HG02938 (cell line): ENCODE measurements at regions not wholly inside any gene's neighbourhood (a gene's known extent, or its start where the extent isn't known, plus 50 kb on each side); places are given as distances from the start of the nearest gene placed in this dataset.

Source experiments
- ATAC-seq: cut with Tn5 transposase; IDR thresholded peaks from one replicate; pipeline ENCODE4 v1.9.1; 2021; ENCODE audit warnings: mild to moderate bottlenecking, moderate library complexity; ENCODE audit not compliant: unreplicated experiment

DNA sequence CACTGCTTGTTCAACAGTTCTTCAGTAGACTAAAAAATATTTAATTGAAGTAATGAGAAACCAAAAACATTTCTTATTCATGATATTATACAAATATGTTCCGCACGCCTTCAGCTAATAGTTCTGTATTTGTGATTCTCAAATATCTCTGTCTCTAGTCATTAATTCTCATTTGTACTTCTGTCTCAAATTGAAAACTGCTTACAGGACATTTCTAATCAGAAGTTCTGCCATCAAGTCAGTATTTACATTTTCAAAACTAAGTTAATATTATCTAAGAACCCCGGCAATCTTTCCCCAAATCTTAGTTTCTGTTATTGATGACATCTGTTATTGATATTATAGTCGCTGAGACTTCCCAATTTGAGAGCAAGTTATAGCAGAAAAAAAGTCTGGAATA lies 78.6 kb upstream of the PGRMC2 start:
- ATAC-seq, result no peak

DNA sequence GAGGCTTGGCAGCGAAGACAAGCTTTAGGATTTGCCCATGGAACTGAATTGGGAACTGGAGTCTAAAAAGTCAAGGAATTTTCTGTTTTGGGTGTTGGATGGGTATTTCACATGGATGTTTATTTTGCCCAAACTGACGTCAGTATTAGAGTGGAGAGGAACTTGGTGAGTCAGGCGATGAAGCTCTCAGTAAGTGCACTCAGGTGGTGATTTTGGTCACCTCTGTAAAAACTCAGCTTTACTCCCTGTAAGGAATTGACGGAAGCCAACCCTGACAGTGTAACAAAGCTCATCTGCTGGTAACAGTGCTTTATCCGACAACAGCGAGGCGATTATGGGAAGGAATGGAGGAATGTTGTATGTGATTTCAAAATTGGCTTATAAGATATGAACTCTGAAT lies 77.0 kb upstream of the PGRMC2 start:
- no peak for ATAC-seq

DNA sequence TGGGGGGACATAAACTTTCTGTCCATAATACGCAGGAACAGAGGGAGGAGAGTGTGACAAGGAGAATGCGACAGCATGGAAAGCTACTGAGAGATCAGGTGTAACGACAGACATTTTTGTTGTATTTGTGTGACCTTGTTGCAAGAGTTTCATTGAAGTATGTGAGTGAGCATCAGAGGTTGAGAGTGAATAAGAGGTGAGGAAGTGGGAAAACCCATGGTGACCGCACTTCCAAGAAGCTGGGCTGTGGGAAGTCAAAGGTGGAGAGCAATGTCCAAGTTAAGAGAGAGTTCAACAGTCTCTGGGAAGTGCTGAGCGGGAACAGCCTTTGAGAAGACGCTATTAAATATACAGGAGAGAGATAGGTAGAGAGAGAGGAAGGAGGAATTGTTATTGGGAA lies 76.4 kb upstream of the PGRMC2 start:
- no peak for ATAC-seq

DNA sequence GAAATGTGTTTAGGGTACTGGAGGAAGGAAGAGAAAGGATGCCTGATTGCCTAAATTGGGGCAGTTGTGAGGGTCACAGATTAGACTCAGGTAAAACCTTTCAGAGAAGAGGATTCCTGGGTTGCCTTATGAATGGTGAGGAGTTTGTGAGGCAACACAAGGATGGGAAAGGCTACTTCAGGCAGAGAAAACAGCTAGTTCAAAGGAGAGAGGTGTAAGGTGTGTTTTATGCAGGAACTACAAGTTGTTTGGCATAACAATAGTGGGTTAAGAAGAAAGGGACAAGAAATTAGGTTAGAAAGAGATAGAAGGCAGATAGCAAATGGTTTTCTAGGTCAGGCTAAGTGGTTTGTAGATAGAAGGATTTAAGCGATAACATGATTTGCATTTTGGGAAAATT lies 75.1 kb upstream of the PGRMC2 start:
- no peak for ATAC-seq

DNA sequence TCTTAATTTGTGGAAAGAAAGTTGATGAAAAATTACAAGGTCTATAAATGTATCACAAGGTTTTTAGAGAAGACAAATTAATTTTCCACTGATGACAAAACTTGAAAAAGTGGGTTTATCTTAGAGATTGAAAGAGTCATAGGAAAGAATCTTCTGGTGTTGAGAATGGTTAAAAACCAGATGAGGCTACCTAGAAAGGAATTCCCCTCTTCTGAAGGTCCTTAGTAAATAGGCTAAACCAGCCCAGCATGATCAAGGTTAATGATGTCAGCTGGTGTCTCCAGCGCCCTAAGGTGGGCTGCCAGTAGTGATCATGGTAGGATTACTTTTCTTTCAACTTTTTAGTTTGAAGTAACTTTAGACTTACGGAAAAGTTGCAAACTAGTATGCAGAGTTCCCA lies 71.8 kb upstream of the PGRMC2 start:
- no peak for ATAC-seq

DNA sequence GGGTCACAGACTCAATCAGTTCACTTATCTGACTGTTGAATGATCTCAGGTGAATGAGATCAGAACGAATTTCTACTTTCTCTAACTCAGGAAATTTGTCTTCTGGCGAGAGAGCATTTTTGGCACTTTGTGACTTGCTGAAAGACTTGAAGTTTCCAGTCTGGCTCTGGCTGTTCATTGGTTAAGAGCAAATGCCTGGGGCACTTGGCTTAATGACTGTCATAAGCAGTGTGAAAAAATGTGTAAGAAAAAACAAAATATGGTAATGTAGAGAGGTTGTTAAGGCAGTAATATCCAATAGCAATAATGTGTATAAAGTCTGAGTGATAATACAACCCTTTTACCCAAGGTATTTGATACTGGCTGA lies 71.3 kb upstream of the PGRMC2 start:
- ATAC-seq, result no peak

DNA sequence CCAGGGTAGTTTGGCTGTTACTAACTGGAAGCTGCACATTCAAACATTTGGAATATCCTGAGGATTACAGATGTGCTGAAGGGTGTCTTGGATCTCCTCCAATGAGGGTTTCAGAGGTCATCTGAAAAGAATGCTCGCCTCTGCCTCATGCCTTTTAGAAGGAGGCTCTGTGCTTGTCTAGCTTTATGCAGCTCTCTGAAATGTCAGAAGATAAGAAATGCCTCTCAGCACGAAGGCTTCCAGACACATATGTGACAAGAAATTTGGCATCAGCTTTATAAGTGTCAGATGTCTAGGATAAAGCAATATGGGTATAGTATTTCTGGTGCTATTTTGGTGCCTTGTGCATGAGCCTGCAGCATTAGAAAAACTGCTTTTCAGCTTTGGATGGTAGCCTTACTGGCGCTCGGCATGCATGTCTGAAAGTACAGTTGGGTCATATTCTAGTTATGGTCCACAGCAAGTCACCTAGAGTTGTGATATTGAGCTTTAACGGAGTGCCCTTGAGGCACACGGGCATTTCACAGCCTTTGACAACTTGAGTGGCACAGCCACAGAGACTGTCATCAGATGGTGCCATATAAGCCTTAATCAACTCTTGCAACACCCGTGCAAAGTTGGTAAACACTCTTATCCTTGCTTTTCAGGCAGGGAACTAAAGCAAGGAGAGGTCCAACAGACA lies 70.8 kb upstream of the PGRMC2 start:
- ATAC-seq, result no peak

DNA sequence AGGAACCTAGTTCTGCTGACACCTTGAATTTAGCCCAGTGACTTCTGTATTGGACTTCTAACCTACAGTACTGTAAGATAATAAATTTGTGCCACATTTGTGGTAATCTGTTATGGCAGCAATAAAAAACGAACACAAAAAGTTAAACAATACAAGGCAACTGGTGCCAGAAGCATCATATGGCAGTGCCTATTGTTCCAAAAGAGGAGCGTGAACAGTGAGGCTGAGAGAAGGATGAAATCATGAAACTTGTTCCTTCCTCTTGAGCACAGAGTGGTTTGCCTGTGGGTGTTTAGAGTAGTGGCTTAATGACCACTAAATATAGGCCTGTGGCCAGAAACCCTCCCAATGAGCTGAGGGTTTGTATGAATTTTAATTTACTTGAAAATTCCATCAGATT lies 69.7 kb upstream of the PGRMC2 start:
- ATAC-seq, result no peak

DNA sequence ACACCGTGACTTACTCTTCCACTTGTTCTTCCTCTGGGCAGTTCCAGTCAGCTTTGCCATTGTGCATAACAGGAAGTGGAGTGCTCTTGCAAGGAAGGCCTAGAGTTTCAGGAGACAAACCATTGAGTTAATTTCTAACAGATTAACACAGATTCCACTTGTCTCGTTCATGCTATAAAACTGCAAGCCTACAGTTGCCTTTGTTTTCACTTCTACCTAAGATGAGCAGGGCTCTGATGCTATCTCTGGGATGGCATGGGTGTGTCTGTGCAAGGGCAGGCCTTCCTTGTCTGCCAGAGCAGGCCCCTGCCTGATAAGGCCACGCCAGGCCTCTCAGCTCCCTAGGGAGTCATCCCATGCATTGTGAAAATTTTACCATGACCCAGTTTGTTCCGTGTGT lies 67.7 kb upstream of the PGRMC2 start:
- ATAC-seq, result peak; percentile 65

DNA sequence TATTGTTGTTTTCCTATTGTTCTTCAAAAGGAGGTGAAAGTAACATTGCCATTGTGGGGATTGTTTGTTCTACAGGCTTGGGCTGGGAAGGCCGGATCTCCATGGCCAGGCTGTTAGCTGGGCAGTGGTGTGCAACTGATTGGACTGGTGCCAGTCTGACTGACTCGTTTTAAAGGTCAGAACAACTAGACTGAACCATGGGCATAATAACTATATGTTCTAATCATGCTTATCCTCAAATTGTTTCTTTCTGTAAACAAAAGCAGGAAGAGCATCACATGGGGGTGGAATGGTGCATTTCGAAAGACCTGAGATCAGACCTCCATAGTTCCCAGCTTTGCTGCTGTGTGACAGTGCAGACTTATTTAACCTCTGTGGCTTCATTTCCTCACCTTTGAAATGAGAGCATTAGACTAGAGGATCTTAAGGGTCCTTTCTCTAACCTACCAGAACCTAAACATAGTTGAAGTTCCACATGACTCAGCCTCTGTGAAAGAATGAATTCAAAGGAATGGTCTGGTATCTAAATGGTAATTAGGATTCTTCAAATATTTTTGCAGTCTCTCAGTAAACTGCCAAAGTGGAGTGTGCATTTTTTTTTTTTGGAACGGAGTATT lies 66.7 kb upstream of the PGRMC2 start:
- ATAC-seq, result no peak

DNA sequence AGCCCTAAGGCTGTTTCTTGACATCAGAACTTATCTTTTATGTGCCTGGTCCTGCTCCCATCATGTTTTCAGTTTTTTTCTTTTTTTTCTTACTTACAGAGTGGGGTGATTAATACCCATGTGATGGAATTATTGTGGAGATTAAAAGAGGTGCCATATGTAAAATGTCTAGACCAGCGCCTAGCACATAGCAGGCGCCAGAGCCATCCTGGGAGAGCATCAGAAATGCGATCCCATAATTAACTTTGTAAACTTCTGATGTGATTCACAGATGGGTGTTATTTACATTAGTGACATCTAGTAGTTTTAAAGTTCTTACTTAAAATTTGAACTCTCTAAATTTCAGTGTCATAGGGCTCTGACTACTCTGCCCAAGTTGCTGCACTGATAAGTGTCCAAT lies 66.2 kb upstream of the PGRMC2 start:
- ATAC-seq, result no peak

DNA sequence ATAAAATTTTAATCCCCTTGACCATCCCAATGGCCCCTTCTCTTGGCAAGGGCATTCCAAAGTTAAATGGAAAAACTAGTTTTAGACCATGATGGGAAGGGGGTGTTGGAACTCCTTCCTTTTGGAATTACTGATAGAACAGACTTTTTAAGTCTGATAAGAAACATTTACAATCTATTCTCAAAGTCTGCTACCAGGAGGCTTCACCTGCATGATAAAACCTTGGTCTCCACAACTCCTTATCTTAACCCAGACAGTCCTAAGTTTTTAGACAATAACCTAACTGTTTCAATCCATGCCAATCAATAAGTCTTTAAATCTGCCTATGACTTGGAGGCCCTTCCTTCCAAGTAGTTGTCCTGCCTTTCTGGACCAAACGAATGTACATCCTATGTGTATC lies 63.9 kb upstream of the PGRMC2 start:
- no peak for ATAC-seq

DNA sequence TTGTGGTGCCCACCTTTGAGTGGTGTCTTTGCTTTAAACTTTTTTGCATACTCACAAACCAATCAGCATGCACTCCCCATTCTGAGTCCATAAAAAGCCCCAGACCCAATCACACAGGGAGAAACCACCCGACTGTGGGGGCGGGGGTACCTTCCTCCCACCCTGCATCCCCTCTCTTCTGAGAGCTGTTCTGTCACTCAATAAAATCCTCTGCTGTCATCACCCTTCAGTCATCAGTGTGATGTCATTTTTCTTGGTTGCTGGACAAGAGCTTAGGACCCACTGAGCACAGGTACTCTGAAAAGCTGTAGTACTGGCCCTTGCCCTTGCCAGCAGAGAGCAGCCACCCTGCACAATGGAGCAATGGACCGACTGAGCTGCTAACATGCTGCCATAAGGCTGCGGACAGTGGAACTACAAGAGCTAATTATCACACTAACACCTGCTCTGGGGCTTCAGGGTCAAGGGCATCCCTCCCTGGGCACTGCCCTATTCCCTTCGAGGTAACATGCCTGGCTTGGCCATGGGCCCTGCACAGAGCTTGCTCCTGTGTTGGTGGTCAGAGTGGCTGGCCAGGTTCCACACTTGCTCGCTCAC lies 62.9 kb upstream of the PGRMC2 start:
- no peak for ATAC-seq

DNA sequence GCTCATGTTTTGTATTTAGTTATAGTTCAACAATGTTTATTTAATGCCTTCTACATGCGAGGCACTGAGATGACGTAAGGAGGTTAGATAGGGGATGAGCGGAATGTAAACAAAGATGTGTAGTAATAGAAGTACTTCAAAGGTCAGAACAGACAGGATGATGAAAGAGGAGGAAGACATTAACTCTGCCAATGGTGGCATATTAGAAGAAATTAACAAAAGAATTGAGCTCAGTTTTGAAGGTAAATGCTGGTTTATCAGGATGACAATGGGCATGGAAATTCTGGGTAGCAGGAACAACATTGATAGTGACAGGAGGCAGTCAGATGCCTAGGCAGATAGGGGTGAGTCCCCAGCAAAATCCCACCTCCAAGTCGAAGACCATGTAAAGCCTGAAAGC lies 62.3 kb upstream of the PGRMC2 start:
- ATAC-seq, result no peak

DNA sequence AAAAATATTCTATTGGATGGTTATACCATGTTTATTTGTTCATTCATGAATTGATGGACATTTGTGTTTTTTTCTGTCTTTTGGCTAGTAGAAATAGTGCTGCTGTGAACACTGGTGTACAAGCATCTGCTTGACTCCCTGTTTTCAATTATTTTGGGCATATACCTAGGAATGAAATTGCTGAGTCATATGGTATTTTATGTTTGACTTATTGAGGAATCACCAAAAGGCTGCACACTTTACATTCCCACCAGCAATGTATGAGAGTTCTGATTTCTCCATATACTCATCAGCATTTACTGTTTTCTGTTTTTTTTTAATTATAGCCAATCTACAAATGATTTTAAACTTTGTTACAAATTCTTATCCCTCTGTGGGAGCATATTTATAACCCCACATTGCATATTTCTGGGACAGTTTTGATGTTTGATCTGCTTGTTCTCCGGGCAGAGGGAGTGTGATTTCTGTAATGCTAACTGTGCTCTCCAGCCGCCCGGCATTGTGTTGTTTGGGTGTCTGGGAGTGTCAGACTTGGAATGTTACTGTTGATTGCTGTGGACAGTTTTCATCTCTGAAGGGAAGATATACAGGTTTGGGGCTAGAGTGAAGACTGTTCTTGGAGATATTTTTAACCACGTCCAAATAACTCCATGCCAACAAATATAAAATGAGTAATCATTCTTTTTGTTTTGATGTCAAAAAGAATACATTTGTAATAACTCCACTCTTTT lies 60.5 kb upstream of the PGRMC2 start:
- no peak for ATAC-seq

DNA sequence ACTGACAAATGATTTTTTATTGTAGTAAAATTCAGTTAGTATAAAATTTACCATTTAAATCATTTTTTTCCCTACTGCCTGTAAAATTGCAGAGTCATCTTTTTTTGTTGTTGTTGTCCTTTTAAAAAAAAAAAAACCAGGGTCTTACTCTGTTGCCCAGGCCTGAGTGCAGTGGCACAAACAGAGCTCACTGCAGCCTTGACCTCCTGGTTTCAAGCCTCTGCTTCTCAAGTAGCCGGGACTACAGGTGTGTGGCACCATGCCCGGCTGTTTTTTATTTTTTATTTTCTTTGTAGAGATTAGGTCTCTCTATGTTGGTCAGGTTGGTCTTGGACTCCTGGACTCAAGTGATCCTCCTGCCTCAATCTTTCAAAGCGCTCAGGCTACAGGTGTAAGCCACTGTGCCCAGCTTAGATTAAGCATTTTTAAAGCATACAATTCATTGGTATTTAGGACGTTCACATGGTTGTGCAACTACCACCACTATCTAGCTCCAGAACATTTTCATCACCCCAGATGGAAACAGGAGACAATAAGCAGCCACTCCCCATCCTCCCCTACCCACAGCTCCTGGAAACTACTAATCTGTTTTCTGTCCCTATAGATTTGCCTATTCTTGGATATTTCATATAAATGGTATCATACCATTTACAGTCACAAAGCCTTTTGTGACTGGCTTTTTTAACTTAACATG lies 59.7 kb upstream of the PGRMC2 start:
- ATAC-seq, result no peak

DNA sequence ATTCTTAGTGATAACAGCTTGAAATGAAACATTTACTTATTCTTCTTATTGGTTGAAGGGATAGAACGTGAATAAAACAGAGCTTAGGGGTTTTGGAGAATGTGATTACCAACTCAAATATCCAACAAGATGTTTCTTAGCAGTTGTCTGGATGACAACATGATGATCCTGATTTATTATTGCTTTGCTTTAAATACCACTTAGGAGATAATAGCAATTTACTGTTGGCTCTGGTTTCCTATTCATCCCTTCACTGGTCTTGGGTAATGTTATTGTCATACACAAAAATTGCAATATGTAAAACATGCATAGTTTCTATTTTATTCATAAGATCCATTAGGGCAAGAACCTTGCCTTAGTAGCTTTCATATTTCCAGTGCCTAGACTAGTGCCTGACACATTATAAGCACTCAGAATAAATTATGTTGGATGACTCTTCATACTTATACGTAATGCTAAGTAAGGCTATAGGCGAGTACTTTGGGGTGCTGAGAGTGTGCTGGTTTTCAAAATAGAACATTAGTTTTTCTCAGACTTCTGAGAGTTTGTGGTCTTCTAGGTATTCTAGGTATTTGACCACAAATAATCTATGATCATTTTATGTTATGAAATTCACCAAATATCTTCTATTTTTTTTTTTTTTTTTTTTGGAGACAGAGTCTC lies 58.6 kb upstream of the PGRMC2 start:
- no peak for ATAC-seq

DNA sequence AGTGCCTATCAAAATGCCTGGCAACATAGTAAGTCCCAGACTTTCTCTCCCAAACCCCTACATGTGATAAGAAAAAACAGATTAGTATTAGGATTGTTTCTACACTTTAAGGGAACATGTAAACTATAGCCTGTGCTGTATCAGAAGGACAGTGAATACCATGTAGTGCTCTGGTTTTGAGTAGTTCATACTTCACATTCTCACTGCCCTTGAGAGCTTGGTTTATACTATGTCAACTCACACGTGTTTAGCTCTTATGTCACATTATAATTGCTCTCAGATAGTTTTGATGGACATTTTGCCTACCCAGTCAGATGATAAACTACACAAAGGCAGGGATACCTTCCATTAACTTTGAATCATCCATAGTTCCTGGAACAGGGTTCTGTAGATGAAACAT lies 58.0 kb upstream of the PGRMC2 start:
- ATAC-seq, result no peak

DNA sequence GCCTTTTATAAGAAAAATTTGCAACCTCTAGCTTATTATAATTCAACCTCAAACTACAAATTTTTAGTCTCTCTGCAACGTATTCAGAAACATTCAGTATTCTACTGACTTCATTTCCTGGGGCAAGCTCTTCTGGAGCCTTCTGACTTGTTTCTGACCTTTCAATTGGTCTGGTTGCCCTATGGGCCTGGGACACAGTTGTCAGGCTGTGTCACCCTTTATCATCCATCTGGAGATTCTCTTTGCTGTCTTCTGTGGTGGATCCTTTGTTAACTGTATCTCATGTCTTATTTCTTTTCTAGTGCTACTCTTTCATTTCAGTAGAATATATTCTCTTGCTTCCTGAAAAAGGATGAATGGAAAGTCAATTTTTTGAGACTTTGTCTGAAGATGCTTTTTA lies 55.1 kb upstream of the PGRMC2 start:
- no peak for ATAC-seq

DNA sequence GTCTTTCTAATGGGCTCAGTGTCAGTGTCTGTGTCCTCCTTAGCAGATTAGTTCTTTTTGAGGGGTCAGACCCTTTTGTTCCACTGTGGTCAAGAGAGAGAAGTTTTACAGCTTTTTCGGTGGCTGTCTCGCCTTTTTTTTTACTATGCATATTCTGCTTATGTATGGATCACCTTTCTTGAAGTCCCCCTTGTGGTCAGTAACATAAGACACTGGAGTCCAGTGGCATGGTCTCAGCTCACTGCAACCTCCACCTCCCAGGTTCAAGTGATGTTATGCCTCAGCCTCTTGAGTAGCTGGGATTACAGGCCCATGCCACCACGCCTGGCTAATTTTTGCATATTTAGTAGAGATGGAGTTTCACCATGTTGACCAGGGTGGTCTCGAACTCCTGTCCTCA lies 54.0 kb upstream of the PGRMC2 start:
- ATAC-seq, result no peak
